DMS 273 (cell line): ENCODE measurements at regions not wholly inside any gene's neighbourhood (a gene's known extent, or its start where the extent isn't known, plus 50 kb on each side); places are given as distances from the start of the nearest gene placed in this dataset.

ENCODE experiments used
- DNase-seq: peaks from one replicate; lab custom pipeline; 2025; ENCODE audit not compliant: unreplicated experiment; lab: John Stamatoyannopoulos, UW

GRCh38 chr20:54361475-54361874 is 113.9 kb upstream of the DOK5 start:
- no peak for DNase-seq

- no peak for DNase-seq
Observed at GRCh38 chr20:54362283-54362682, 113.1 kb upstream of the DOK5 start.

GRCh38 chr20:54364365-54364764 is 111.0 kb upstream of the DOK5 start:
- DNase-seq = no peak

GRCh38 chr20:54364919-54365318 is 110.5 kb upstream of the DOK5 start:
- DNase-seq = no peak

- DNase-seq = no peak
Observed at GRCh38 chr20:54366669-54367344, 108.6 kb upstream of the DOK5 start.

- DNase-seq = peak; percentile 52
Observed at GRCh38 chr20:54368570-54368969, 106.8 kb upstream of the DOK5 start.

GRCh38 chr20:54372313-54372712 is 103.1 kb upstream of the DOK5 start:
- no peak for DNase-seq

- DNase-seq = no peak
Observed at GRCh38 chr20:54377992-54378773, 97.2 kb upstream of the DOK5 start.

GRCh38 chr20:54379893-54380584 is 95.4 kb upstream of the DOK5 start:
- no peak for DNase-seq

- peak; percentile 8 for DNase-seq
Observed at GRCh38 chr20:54382419-54382818, 93.0 kb upstream of the DOK5 start.

- no peak for DNase-seq
Observed at GRCh38 chr20:54385746-54386145, 89.6 kb upstream of the DOK5 start.

- no peak for DNase-seq
Observed at GRCh38 chr20:54389596-54390280, 85.7 kb upstream of the DOK5 start.

GRCh38 chr20:54397292-54398140 is 77.9 kb upstream of the DOK5 start:
- peak; percentile 17 for DNase-seq

GRCh38 chr20:54398814-54399213 is 76.6 kb upstream of the DOK5 start:
- no peak for DNase-seq

- DNase-seq = no peak
Observed at GRCh38 chr20:54405540-54405939, 69.9 kb upstream of the DOK5 start.

GRCh38 chr20:54407459-54407858 is 67.9 kb upstream of the DOK5 start:
- DNase-seq = no peak

GRCh38 chr20:54415967-54416366 is 59.4 kb upstream of the DOK5 start:
- DNase-seq = no peak

GRCh38 chr20:54416770-54417169 is 58.6 kb upstream of the DOK5 start:
- DNase-seq = peak; percentile 64

- no peak for DNase-seq
Observed at GRCh38 chr20:54419531-54419930, 55.9 kb upstream of the DOK5 start.
